CD8-positive, alpha-beta memory T cell (primary cell): ENCODE measurements at regions not wholly inside any gene's neighbourhood (a gene's known extent, or its start where the extent isn't known, plus 50 kb on each side); places are given as distances from the start of the nearest gene placed in this dataset.

Experiments
- CTCF ChIA-PET: fragments of 350-600 bp; sonication (Branson Sonifier 250); formaldehyde crosslinking; loops from one replicate; lab custom pipeline; 2021; ENCODE audit warnings: antibody characterized with exemption; lab: Charles Lee
- POLR2A ChIA-PET: fragments of 350-600 bp; sonication (Branson Sonifier 250); formaldehyde crosslinking; loops from one replicate; lab custom pipeline; 2021; ENCODE audit warnings: antibody characterized with exemption; lab: Charles Lee
- DNase-seq, 5 donors: peaks; one replicate each; pipeline versions ENCODE4 v3.0.0 to v3.0.0-alpha.2; 2020 to 2022; ENCODE audit warnings: mixed read lengths in 1 of 5
- H3K27ac ChIP-seq: one replicate; pipeline ENCODE4 v1.7.0; 2013; ENCODE audit warnings: low read depth, mild to moderate bottlenecking, low read length, moderate library complexity
- H3K27me3 ChIP-seq: 2 replicates; pipeline ENCODE4 v1.7.0; 2013; ENCODE audit warnings: low read length, mild to moderate bottlenecking; ENCODE audit not compliant: insufficient read depth, poor library complexity, severe bottlenecking
- H3K36me3 ChIP-seq: 2 replicates; pipeline ENCODE4 v1.7.0; 2013; ENCODE audit warnings: mild to moderate bottlenecking, low read length, moderate library complexity; ENCODE audit not compliant: insufficient read depth
- H3K4me1 ChIP-seq: 2 replicates; pipeline ENCODE4 v1.7.0; 2013; ENCODE audit warnings: mild to moderate bottlenecking, low read length, moderate library complexity; ENCODE audit not compliant: insufficient read depth
- H3K4me3 ChIP-seq: 2 replicates; pipeline ENCODE4 v1.7.0; 2013; ENCODE audit warnings: mild to moderate bottlenecking, low read length
- H3K9me3 ChIP-seq: 2 replicates; pipeline ENCODE4 v1.7.0; 2013; ENCODE audit warnings: mild to moderate bottlenecking, low read length
- H3K27ac Mint-ChIP-seq, 8 donors: one replicate each; pipeline ENCODE4 v1.8.0; 2020 to 2021; ENCODE audit warnings: mixed read lengths in 8 of 8, mild to moderate bottlenecking in 6 of 8, inconsistent platforms in 3 of 8, moderate library complexity in 3 of 8
- H3K27me3 Mint-ChIP-seq, 2 donors: one replicate each; pipeline ENCODE4 v1.8.0; 2020 to 2021; ENCODE audit warnings: mixed read lengths in 2 of 2, mild to moderate bottlenecking in 1 of 2, moderate library complexity in 1 of 2
- H3K36me3 Mint-ChIP-seq, 3 donors: one replicate each; pipeline ENCODE4 v1.8.0; 2020 to 2021; ENCODE audit warnings: mixed read lengths in 3 of 3, inconsistent platforms in 1 of 3, mild to moderate bottlenecking in 1 of 3
- H3K4me1 Mint-ChIP-seq, 3 donors: one replicate each; pipeline ENCODE4 v1.8.0; 2020 to 2021; ENCODE audit warnings: mixed read lengths in 3 of 3, inconsistent platforms in 1 of 3, mild to moderate bottlenecking in 1 of 3
- H3K4me3 Mint-ChIP-seq, 7 donors: one replicate each; pipeline ENCODE4 v1.8.0; 2020 to 2021; ENCODE audit warnings: mixed read lengths in 7 of 7, mild to moderate bottlenecking in 6 of 7, moderate library complexity in 4 of 7, inconsistent platforms in 2 of 7
- H3K9me3 Mint-ChIP-seq, 5 donors: one replicate each; pipeline ENCODE4 v1.8.0; 2020 to 2022; ENCODE audit warnings: mixed read lengths in 5 of 5, mild to moderate bottlenecking in 3 of 5, moderate library complexity in 2 of 5, inconsistent platforms in 1 of 5

GRCh38 chr5:126370796-126371718, 52.2 kb upstream of the GRAMD2B start:
- Histone ChIP-seq H3K4me1 (peaks cover 15% of the 10 kb centered on the region), H3K27ac (no peak overlapping the region), H3K9me3 (no peaks in the 10 kb centered on the region), H3K36me3 (no peaks in the 10 kb centered on the region), H3K4me3 (no peak overlapping the region), H3K27me3 (no peaks in the 10 kb centered on the region)
- H3K27ac Mint-ChIP-seq = peak overlapping the region in 2 of 8 donors; percentile 29 to 71
- no peak for DNase-seq
- POLR2A ChIA-PET = no interaction called here
- H3K36me3 Mint-ChIP-seq = no peaks in the 10 kb centered on the region
- no peaks in the 10 kb centered on the region for H3K9me3 Mint-ChIP-seq
- H3K4me1 Mint-ChIP-seq = peaks cover 16 to 20% (median 18%) of the 10 kb centered on the region in 3 donors
- CTCF ChIA-PET = no interaction called here
- no peak overlapping the region for H3K4me3 Mint-ChIP-seq
- no peaks in the 10 kb centered on the region for H3K27me3 Mint-ChIP-seq

GRCh38 chr5:126373375-126374108, 49.7 kb upstream of the GRAMD2B start:
- Mint-ChIP-seq H3K27ac (peak overlapping the region; percentile 63 to 98 (median 76)), H3K36me3 (no peaks in the 10 kb centered on the region), H3K4me3 (peak overlapping the region in 6 of 7 donors; percentile 1 to 57 (median 32)), H3K27me3 (no peaks in the 10 kb centered on the region), H3K4me1 (peaks cover 16 to 20% (median 20%) of the 10 kb centered on the region in 3 donors), H3K9me3 (no peaks in the 10 kb centered on the region)
- Histone ChIP-seq H3K27ac (no peak overlapping the region), H3K4me3 (no peak overlapping the region), H3K27me3 (no peaks in the 10 kb centered on the region), H3K36me3 (no peaks in the 10 kb centered on the region), H3K9me3 (no peaks in the 10 kb centered on the region), H3K4me1 (peaks cover 15% of the 10 kb centered on the region)
- ChIA-PET CTCF (no interaction called here), POLR2A (no interaction called here)
- peak in 3 of 5 donors; percentile 6 to 67 (median 39) for DNase-seq
